Lower leg skin (tissue), 4 donors: ENCODE measurements at regions not wholly inside any gene's neighbourhood (a gene's known extent, or its start where the extent isn't known, plus 50 kb on each side); places are given as distances from the start of the nearest gene placed in this dataset.

Experiments used
- DNase-seq, 2 donors: peaks; one replicate each; pipeline ENCODE4 v3.0.0-alpha.2; 2019; ENCODE audit warnings: low spot score in 2 of 2
- H3K4me3 ChIP-seq: fragments of 200-600 bp; sonication (generic); 2 replicates; pipeline ENCODE4 v1.5.1; 2017; ENCODE audit warnings: mild to moderate bottlenecking, low read depth; ENCODE audit not compliant: poor library complexity, severe bottlenecking
- CTCF ChIP-seq, 3 donors: fragments of 450-650 bp; IDR thresholded peaks; one replicate each; pipeline ENCODE4 v1.5.1; 2016; ENCODE audit warnings: antibody characterized with exemption in 3 of 3, mild to moderate bottlenecking in 3 of 3, moderate library complexity in 2 of 3
- POLR2A ChIP-seq, 2 donors: fragments of 450-650 bp; IDR thresholded peaks; one replicate each; pipeline ENCODE4 v1.6.1; 2016 to 2017; ENCODE audit warnings: antibody characterized with exemption in 2 of 2, mild to moderate bottlenecking in 1 of 2, moderate library complexity in 1 of 2
- WGBS, 2 donors: methylation state at CpG; one replicate each; pipeline ENCODE4 v1.1.5; 2018; 5-methylcytosine and 5-hydroxymethylcytosine counted together
- intact Hi-C: fragments of 100-400 bp; cut with DNase I; formaldehyde crosslinking; loops from one replicate; pipeline ENCODE4 v1.15.0; 2023; ENCODE audit warnings: low total_unique reads

- 65 to 73% methylated on average over 1 of the region's 1 CpG for WGBS, 2 donors
- no peak for TF ChIP-seq CTCF (IDR thresholded peaks at IDR 0.05)
- TF ChIP-seq POLR2A (IDR thresholded peaks at IDR 0.05): no peak
- intact Hi-C loops: no loop called here
- H3K4me3 ChIP-seq: no peak overlapping the region
- DNase-seq: no peak
Measured at GRCh38 chr18:51363384-51363783, 165.9 kb upstream of the MEX3C start.

DNA sequence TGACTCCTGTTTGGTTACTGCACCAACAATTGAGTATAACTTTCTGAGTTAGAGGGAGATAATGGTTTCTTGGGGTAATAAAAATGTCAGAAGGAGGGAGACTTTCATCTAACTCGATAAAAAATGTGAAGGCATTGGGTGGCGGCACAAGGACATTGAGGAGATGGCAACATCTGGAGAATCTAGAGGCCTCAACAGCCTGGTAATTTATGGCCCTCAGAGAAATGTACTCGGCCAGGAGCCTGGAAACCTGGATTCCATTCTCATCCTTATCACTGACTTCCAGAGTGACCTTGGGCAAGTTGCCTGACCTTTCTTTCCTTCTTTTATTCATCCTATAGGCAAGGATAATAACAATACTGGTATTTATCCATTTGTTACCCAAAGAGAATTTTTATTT is 173.5 kb upstream of the MEX3C start:
- intact Hi-C loops: no loop called here
- WGBS, 2 donors: 36 to 37% methylated on average over 3 of the region's 3 CpGs
- no peak for TF ChIP-seq POLR2A (IDR thresholded peaks at IDR 0.05)
- TF ChIP-seq CTCF (IDR thresholded peaks at IDR 0.05): no peak

DNA sequence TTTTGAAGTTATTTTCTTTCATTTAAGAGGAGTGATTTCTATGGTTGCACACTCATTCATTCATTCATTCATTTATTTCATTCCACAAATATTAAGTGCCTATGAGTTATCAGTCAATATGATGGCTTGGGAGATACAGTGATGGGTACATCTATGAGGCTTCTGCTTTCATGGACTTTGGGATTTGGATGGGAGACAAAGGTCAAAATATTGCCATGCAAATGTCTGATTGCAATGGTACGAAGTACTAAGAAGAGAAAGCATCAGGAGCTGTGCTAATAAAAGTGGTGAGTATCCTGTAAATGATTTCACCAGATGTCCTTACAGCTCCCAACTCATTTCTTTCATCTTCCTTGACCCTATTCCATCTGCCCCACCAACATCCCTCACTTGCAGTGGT is 174.4 kb upstream of the MEX3C start:
- 75 to 76% methylated on average over 1 of the region's 1 CpG for WGBS, 2 donors
- DNase-seq: no peak
- TF ChIP-seq CTCF (IDR thresholded peaks at IDR 0.05): no peak
- TF ChIP-seq POLR2A (IDR thresholded peaks at IDR 0.05): no peak
- H3K4me3 ChIP-seq: no peak overlapping the region
- intact Hi-C loops: no loop called here

More for the DNA sequence above, 173.5 kb upstream of the MEX3C start:
- no peak for DNase-seq
- H3K4me3 ChIP-seq: no peak overlapping the region

DNA sequence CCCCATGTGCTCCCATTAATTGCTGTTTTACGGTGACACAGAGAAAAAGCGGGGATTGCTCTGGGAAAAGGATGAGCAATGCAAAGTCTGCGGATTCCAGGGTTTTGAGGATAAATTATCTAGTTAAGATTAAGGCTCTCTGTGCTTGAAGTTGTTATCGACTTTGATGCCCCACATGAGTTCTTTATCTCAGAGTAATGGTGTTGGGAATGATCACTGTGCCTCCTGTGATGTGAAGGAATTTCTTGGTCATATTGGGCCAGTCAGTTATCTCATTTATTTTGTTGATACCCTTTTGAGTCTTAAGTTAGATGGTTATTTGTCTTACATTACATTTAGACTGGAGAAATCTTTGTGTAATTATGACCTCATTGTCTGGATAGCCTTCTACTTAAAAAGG is 184.6 kb upstream of the MEX3C start:
- TF ChIP-seq CTCF (IDR thresholded peaks at IDR 0.05) (no peak), POLR2A (IDR thresholded peaks at IDR 0.05) (no peak)
- no peak overlapping the region for H3K4me3 ChIP-seq
- 83 to 89% methylated on average over 4 of the region's 4 CpGs for WGBS, 2 donors
- intact Hi-C loops: no loop called here
- no peak for DNase-seq

- no peak for DNase-seq
- WGBS, 2 donors: 60 to 69% methylated on average over 4 of the region's 4 CpGs
- intact Hi-C loops: no loop called here
- H3K4me3 ChIP-seq: no peak overlapping the region
- TF ChIP-seq CTCF (IDR thresholded peaks at IDR 0.05): no peak
Measured at GRCh38 chr18:51383116-51383515, 185.6 kb upstream of the MEX3C start.

- intact Hi-C loops: no loop called here
- WGBS, 2 donors: 76 to 88% methylated on average over 1 of the region's 1 CpG
Measured at GRCh38 chr18:51383711-51384110, 186.2 kb upstream of the MEX3C start.

More at GRCh38 chr18:51383711-51384110, 186.2 kb upstream of the MEX3C start:
- TF ChIP-seq POLR2A (IDR thresholded peaks at IDR 0.05): no peak
- TF ChIP-seq CTCF (IDR thresholded peaks at IDR 0.05): no peak
- H3K4me3 ChIP-seq: no peak overlapping the region
- DNase-seq: no peak
